Gastroesophageal sphincter (tissue), 3 donors: ENCODE measurements at regions not wholly inside any gene's neighbourhood (a gene's known extent, or its start where the extent isn't known, plus 50 kb on each side); places are given as distances from the start of the nearest gene placed in this dataset.
"Not testable (repeated sequence)": the region's sequence is repeated elsewhere in the genome, so short reads cannot be mapped to it uniquely, and the experiment has no call there.

Source experiments
- POLR2AphosphoS5 ChIP-seq: sonication (generic); formaldehyde crosslinking; IDR thresholded peaks from one replicate; pipeline ENCODE4 v1.6.1; 2017; ENCODE audit warnings: antibody characterized with exemption
- TF ChIP-seq, protein P1 (sequence below), 4 experiments: fragments of 200-600 bp in 2 of 4; fragments of 450-650 bp in 2 of 4; sonication (generic) in 1 of 4; IDR thresholded peaks; one replicate each; pipeline ENCODE4 v1.5.1; 2017 to 2019; ENCODE audit warnings: antibody characterized with exemption in 4 of 4, mild to moderate bottlenecking in 2 of 4, moderate library complexity in 2 of 4

DNA sequence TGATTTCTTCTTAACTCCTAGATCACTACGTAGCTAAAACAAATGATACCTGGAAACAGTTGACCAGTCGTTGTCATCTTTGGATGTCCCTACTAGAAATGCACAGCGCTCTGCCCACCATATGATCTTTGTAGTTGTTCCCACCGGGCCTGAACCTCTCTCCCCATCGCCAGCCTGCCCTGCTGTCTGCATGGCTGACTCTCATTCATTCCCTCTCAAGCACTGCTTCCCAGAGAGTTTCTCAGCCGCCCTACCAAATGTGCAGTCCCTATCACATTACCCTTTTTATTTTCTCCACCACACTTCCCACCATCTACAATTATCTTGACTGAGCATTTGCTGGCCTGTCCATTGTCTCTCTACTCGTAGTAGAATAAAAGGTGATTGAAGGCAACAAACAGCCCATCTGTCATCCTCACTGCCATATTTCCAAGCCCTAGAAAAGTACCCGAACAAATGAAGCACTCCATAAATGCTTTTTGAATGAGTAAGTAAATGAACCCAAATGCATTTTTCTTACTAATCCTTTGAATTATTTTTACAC is 748.4 kb upstream of the TPTE start:
- TF ChIP-seq, protein P1, sequence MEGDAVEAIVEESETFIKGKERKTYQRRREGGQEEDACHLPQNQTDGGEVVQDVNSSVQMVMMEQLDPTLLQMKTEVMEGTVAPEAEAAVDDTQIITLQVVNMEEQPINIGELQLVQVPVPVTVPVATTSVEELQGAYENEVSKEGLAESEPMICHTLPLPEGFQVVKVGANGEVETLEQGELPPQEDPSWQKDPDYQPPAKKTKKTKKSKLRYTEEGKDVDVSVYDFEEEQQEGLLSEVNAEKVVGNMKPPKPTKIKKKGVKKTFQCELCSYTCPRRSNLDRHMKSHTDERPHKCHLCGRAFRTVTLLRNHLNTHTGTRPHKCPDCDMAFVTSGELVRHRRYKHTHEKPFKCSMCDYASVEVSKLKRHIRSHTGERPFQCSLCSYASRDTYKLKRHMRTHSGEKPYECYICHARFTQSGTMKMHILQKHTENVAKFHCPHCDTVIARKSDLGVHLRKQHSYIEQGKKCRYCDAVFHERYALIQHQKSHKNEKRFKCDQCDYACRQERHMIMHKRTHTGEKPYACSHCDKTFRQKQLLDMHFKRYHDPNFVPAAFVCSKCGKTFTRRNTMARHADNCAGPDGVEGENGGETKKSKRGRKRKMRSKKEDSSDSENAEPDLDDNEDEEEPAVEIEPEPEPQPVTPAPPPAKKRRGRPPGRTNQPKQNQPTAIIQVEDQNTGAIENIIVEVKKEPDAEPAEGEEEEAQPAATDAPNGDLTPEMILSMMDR (IDR thresholded peaks at IDR 0.05) = not testable (repeated sequence)
- TF ChIP-seq POLR2AphosphoS5 = not testable (repeated sequence)
